KMS-11 (cell line): ENCODE measurements at regions not wholly inside any gene's neighbourhood (a gene's known extent, or its start where the extent isn't known, plus 50 kb on each side); places are given as distances from the start of the nearest gene placed in this dataset.
"Not testable (repeated sequence)": the region's sequence is repeated elsewhere in the genome, so short reads cannot be mapped to it uniquely, and the experiment has no call there.

Experiments used
- H2AFZ ChIP-seq: fragments of 200-600 bp; sonication (generic); 2 replicates; pipeline ENCODE4 v1.6.1; 2016; ENCODE audit warnings: antibody characterized with exemption, mixed run types, low read depth
- H3K27ac ChIP-seq: fragments of 200-600 bp; sonication (generic); 2 replicates; pipeline ENCODE4 v1.6.1; 2016; ENCODE audit warnings: mild to moderate bottlenecking, mixed run types
- H3K27me3 ChIP-seq: fragments of 200-600 bp; sonication (generic); 2 replicates; pipeline ENCODE4 v1.6.1; 2017; ENCODE audit warnings: mild to moderate bottlenecking, low read depth, mixed run types, moderate library complexity; ENCODE audit not compliant: insufficient read depth
- H3K36me3 ChIP-seq: fragments of 200-600 bp; sonication (generic); 2 replicates; pipeline ENCODE4 v1.6.1; 2017; ENCODE audit warnings: mild to moderate bottlenecking, mixed run types; ENCODE audit not compliant: insufficient read depth
- H3K4me1 ChIP-seq: fragments of 200-600 bp; sonication (generic); 2 replicates; pipeline ENCODE4 v1.6.1; 2016; ENCODE audit warnings: mild to moderate bottlenecking, low read depth, mixed run types; ENCODE audit not compliant: poor library complexity, severe bottlenecking
- H3K4me2 ChIP-seq: fragments of 200-600 bp; sonication (generic); 2 replicates; pipeline ENCODE4 v1.7.0; 2016; ENCODE audit warnings: mild to moderate bottlenecking, mixed run types
- H3K4me3 ChIP-seq: fragments of 200-600 bp; sonication (generic); IDR thresholded peaks from 2 replicates; pipeline ENCODE4 v1.6.1; 2017; ENCODE audit warnings: low read depth, low read length, mixed read lengths; ENCODE audit not compliant: insufficient read depth
- H3K79me2 ChIP-seq: fragments of 200-600 bp; sonication (generic); 2 replicates; pipeline ENCODE4 v1.6.1; 2016; ENCODE audit warnings: low read depth, mixed run types; ENCODE audit not compliant: insufficient read depth
- H3K9ac ChIP-seq: fragments of 200-600 bp; sonication (generic); 2 replicates; pipeline ENCODE4 v1.6.1; 2016; ENCODE audit warnings: mild to moderate bottlenecking, mixed run types
- H4K20me1 ChIP-seq: fragments of 200-600 bp; sonication (generic); 2 replicates; pipeline ENCODE4 v1.6.1; 2016; ENCODE audit warnings: mild to moderate bottlenecking, mixed run types; ENCODE audit not compliant: insufficient read depth
- CTCF ChIP-seq: fragments of 200-600 bp; sonication (generic); conservative IDR thresholded peaks from 2 replicates; pipeline ENCODE4 v1.6.1; 2017; ENCODE audit warnings: low read depth, mild to moderate bottlenecking, antibody characterized with exemption, low read length, moderate library complexity, mixed read lengths

DNA sequence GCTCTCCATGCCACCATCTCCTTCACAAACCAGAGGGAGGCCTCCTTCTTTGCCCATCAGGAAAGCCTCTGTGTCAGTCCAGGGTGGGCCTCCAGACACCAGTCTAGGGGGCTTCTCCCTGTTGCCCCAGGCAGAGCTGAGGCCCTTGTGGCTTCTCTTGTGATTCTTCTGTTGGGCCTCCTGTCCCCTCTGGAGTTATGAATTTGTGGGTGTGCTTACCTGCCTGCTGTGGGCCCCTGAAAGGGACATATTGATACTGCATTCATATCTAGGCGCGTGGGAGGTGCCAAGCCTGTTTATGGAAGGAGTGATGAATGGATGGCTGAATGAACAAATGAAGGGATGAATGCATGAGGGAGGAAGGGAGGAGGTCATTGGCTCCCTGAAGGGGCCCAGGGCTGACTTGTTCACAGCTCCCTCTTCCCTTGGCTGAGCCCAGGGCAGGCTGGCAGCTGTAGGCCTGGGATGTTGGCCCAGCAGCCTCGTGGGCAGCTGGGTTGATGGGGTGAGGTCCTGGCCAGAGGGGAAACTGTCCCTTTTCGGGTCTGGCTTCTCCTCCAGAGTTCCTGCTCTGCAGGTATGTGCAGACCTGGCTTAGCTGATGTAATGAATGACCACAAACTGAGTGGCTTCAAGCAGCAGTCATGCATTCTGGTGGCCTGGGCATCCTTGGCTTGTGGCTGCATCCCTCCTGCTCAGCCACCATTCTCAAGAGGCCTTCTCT is 195.4 kb downstream of the GOLGA6L6 start:
- H3K36me3 ChIP-seq, result no peaks in the 10 kb centered on the region
- no peak overlapping the region for H3K4me2 ChIP-seq
- no peaks in the 10 kb centered on the region for H3K27me3 ChIP-seq
- H3K79me2 ChIP-seq, result no peaks in the 10 kb centered on the region
- no peak overlapping the region for H3K27ac ChIP-seq
- TF ChIP-seq CTCF, result no peak
- H3K4me3 ChIP-seq, result no peak overlapping the region
- H3K4me1 ChIP-seq, result no peaks in the 10 kb centered on the region
- no peaks in the 10 kb centered on the region for H4K20me1 ChIP-seq
- H2AFZ ChIP-seq, result no peak overlapping the region
- H3K9ac ChIP-seq, result no peak overlapping the region

DNA sequence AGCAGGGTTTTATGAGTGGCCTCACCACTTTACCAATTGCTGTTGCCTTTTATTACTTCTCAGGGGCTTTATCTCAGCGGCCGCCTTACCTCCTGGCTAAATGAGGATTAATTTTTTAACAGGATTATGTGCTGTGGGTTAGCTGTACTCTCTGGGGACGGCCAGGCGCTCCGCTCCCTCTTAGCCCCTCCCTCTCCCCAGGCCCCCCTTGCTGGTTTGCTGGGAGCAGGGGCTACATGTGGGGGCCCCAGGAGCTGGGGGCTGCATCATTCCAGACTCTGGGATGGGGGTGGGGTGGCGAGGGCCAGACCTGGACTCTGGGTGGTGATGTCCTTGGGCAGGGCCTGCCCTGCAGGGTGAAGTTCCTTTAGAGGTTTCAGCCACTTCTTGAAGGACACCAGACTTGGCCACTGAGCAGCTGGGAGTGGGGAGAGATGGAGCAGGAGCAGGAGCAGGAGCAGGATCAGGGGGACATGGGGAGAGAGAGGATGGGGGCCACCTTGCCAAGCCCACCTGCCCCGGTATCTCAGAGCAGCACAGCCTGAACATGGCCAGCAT is 196.1 kb downstream of the GOLGA6L6 start:
- Histone ChIP-seq H3K4me1 (no peaks in the 10 kb centered on the region), H3K79me2 (no peaks in the 10 kb centered on the region), H3K27ac (no peak overlapping the region), H3K27me3 (no peaks in the 10 kb centered on the region; the same call in 1 of the 2 replicates), H3K9ac (no peak overlapping the region), H4K20me1 (no peaks in the 10 kb centered on the region), H2AFZ (no peak overlapping the region), H3K4me2 (no peak overlapping the region), H3K4me3 (no peak overlapping the region), H3K36me3 (no peaks in the 10 kb centered on the region)
- TF ChIP-seq CTCF, result no peak

GRCh38 chr15:20344601-20345400 is 196.8 kb downstream of the GOLGA6L6 start:
- no peak overlapping the region for H3K9ac ChIP-seq
- no peak overlapping the region for H2AFZ ChIP-seq
- no peaks in the 10 kb centered on the region for H3K4me1 ChIP-seq
- H3K4me2 ChIP-seq, result no peak overlapping the region
- no peak for TF ChIP-seq CTCF
- H3K36me3 ChIP-seq, result no peaks in the 10 kb centered on the region
- H3K27ac ChIP-seq, result no peak overlapping the region
- no peaks in the 10 kb centered on the region; the same call in 1 of the 2 replicates for H3K27me3 ChIP-seq
- H4K20me1 ChIP-seq, result no peaks in the 10 kb centered on the region
- H3K79me2 ChIP-seq, result no peaks in the 10 kb centered on the region
- H3K4me3 ChIP-seq, result no peak overlapping the region

DNA sequence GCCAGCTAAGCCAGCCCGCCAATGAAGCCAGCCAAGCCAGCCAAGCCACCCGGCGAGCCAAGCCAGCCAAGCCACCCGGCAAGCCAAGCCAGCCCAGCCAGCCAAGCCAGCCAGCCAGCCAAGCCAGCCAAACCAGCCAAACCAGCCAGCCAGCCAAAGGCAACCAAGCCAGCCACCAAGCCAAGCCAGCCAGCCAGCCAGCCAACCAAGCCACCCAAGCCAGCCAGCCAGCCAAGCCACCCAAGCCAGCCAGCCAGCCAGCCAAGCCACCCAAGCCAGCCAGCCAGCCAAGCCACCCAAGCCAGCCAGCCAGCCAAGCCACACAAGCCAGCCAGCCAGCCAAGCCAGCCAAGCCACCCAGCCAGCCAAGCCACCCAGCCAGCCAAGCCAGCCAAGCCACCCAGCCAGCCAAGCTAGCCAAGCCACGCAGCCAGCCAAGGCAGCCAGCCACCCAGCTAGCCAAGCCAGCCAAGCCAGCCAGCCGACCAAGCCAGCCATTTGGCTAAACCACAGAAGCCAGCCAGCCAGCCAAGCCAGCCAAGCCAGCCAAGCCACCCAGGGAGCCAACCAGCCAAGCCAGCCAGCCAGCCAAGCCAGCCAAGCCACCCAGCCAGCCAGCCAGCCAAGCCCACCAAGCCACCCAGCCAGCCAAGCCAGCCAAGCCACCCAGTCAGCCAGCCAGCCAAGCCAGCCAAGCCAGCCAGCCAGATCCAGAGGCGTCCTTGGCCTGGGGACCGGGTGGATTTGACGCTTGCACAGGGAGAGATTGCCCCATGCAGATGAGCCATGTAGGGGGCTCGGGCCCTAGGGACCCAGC is 198.0 kb downstream of the GOLGA6L6 start:
- not testable (repeated sequence) for H4K20me1 ChIP-seq, H2AFZ ChIP-seq, H3K4me2 ChIP-seq, H3K79me2 ChIP-seq, H3K27me3 ChIP-seq, H3K36me3 ChIP-seq, H3K9ac ChIP-seq, H3K4me1 ChIP-seq, H3K4me3 ChIP-seq, H3K27ac ChIP-seq

DNA sequence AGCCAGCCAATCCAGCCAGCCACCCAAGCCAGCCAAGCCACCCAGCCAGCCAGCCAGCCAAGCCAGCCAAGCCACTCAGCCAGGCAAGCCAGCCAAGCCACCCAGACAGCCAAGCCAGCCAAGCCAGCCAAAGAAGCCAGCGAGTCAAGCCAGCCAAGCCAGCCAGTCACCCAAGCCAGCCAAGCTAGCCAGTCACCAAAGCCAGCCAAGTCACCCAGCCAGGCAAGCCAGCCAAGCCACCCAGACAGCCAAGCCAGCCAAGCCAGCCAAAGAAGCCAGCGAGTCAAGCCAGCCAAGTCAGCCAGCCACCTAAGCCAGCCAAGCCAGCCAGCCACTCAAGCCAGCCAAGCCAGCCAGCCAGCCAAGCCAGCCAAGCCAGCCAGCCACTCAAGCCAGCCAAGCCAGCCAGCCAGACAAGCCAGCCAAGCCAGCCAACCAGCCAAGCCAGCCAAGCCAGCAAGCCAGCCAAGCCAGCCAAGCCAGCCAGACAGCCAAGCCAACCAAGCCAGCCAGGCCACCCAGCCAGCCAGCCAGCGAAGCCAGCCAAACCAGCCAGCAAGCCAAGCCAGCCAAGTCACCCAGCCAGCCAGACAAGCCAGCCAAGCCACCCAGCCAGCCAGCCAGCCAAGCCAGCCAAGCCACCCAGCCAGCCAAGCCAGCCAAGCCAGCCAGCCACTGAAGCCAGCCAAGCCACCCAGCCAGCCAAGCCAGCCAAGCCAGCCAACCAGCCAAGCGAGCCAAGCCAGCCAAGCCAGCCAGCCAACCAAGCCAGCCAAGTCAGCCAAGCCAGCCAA is 198.8 kb downstream of the GOLGA6L6 start:
- not testable (repeated sequence) for H3K27me3 ChIP-seq, H3K36me3 ChIP-seq, H3K4me1 ChIP-seq, H3K4me3 ChIP-seq, H3K79me2 ChIP-seq, H3K4me2 ChIP-seq, H3K27ac ChIP-seq, H2AFZ ChIP-seq, H4K20me1 ChIP-seq, H3K9ac ChIP-seq
